Right lobe of liver (tissue), 4 donors: ENCODE measurements at regions not wholly inside any gene's neighbourhood (a gene's known extent, or its start where the extent isn't known, plus 50 kb on each side); places are given as distances from the start of the nearest gene placed in this dataset.

Experiments used
- POLR2A ChIP-seq: fragments of 450-650 bp; IDR thresholded peaks from one replicate; pipeline ENCODE4 v1.6.1; 2017; ENCODE audit warnings: antibody characterized with exemption, mild to moderate bottlenecking
- TF ChIP-seq, protein P1 (sequence below), 4 donors: fragments of 200-600 bp in 3 of 4; fragments of 450-650 bp in 1 of 4; IDR thresholded peaks; one replicate each; pipeline versions ENCODE4 v1.5.1 to v1.8.0; 2016 to 2022; ENCODE audit warnings: antibody characterized with exemption in 4 of 4, mild to moderate bottlenecking in 2 of 4
- donor health status: DM: no; HTN: no; CAD: no.
- donor health status: DM: no; HTN: no; CAD: no.
- donor health status: DM: no; HTN: yes; CAD: no.

DNA sequence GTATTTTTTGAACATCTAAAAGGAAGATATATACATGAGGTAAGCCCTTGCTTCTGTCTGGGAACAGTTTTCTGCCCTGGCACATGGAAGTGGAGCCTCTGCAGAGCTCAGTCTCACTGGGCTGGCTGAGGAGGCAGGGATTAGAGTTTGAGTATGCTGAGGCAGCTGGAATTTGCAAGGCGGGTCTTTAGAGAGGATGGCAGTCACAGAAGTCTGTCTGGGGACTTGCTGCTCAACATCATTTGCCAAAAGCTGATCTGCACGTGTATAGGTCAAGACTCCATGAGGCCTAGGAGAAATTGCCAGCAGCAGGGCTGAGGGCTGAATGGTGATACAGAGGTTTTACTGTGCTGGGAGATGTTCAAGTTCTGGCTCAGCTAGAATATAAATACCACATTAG, 163.6 kb upstream of the ANK2 start:
- TF ChIP-seq, protein P1, sequence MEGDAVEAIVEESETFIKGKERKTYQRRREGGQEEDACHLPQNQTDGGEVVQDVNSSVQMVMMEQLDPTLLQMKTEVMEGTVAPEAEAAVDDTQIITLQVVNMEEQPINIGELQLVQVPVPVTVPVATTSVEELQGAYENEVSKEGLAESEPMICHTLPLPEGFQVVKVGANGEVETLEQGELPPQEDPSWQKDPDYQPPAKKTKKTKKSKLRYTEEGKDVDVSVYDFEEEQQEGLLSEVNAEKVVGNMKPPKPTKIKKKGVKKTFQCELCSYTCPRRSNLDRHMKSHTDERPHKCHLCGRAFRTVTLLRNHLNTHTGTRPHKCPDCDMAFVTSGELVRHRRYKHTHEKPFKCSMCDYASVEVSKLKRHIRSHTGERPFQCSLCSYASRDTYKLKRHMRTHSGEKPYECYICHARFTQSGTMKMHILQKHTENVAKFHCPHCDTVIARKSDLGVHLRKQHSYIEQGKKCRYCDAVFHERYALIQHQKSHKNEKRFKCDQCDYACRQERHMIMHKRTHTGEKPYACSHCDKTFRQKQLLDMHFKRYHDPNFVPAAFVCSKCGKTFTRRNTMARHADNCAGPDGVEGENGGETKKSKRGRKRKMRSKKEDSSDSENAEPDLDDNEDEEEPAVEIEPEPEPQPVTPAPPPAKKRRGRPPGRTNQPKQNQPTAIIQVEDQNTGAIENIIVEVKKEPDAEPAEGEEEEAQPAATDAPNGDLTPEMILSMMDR (IDR thresholded peaks at IDR 0.05) = no peak
- no peak for TF ChIP-seq POLR2A
